OCI-LY1 (cell line): ENCODE measurements at regions not wholly inside any gene's neighbourhood (a gene's known extent, or its start where the extent isn't known, plus 50 kb on each side); places are given as distances from the start of the nearest gene placed in this dataset.

Source experiments
- H2AFZ ChIP-seq: fragments of 200-600 bp; sonication (generic), shearing (Covaris generic); 2 replicates; pipeline ENCODE4 v1.6.0; 2014; ENCODE audit warnings: antibody characterized with exemption, mild to moderate bottlenecking, low read length
- H3F3A ChIP-seq: fragments of 200-600 bp; sonication (generic), shearing (Covaris generic); 2 replicates; pipeline ENCODE4 v1.6.0; 2014; ENCODE audit warnings: mild to moderate bottlenecking, antibody characterized with exemption, low read length, moderate library complexity; ENCODE audit not compliant: insufficient read depth
- H3K27ac ChIP-seq: fragments of 200-600 bp; sonication (generic); 2 replicates; pipeline ENCODE4 v1.5.1; 2014; ENCODE audit warnings: low read length, mixed run types, mild to moderate bottlenecking, low read depth; ENCODE audit not compliant: poor library complexity, severe bottlenecking
- H3K27me3 ChIP-seq: fragments of 200-600 bp; sonication (generic); 2 replicates; pipeline ENCODE4 v1.6.0; 2014; ENCODE audit warnings: antibody characterized with exemption, mild to moderate bottlenecking, low read length, moderate library complexity; ENCODE audit not compliant: insufficient read depth
- H3K36me3 ChIP-seq: fragments of 200-600 bp; sonication (generic); 2 replicates; pipeline ENCODE4 v1.6.1; 2014; ENCODE audit warnings: mild to moderate bottlenecking, antibody characterized with exemption, low read length, moderate library complexity, mixed read lengths; ENCODE audit not compliant: insufficient read depth
- H3K4me1 ChIP-seq: fragments of 200-600 bp; sonication (generic); 2 replicates; pipeline ENCODE4 v1.5.1; 2014; ENCODE audit warnings: mild to moderate bottlenecking, low read length, moderate library complexity; ENCODE audit not compliant: insufficient read depth, severe bottlenecking
- H3K4me2 ChIP-seq: fragments of 200-600 bp; sonication (generic), shearing (Covaris generic); 2 replicates; pipeline ENCODE4 v1.6.1; 2014; ENCODE audit warnings: low read length
- H3K4me3 ChIP-seq: fragments of 200-600 bp; sonication (generic); 2 replicates; pipeline ENCODE4 v1.5.1; 2014; ENCODE audit warnings: low read length, low read depth, mild to moderate bottlenecking, mixed read lengths; ENCODE audit not compliant: poor library complexity, severe bottlenecking
- H3K79me2 ChIP-seq: fragments of 200-600 bp; shearing (Covaris generic); 2 replicates; pipeline ENCODE4 v1.6.1; 2016; ENCODE audit warnings: mixed run types, low read length, mixed read lengths; ENCODE audit not compliant: insufficient read depth
- H3K9ac ChIP-seq: fragments of 200-600 bp; sonication (generic), shearing (Covaris generic); 2 replicates; pipeline ENCODE4 v1.6.1; 2014; ENCODE audit warnings: mild to moderate bottlenecking, low read length, mixed read lengths
- H3K9me2 ChIP-seq: fragments of 200-600 bp; sonication (generic), shearing (Covaris generic); 2 replicates; pipeline ENCODE4 v1.6.1; 2014; ENCODE audit warnings: low read depth, mild to moderate bottlenecking, low read length, mixed read lengths
- H3K9me3 ChIP-seq: fragments of 200-600 bp; shearing (Covaris generic); 2 replicates; pipeline ENCODE4 v1.6.1; 2014; ENCODE audit warnings: low read length, mixed read lengths
- H4K20me1 ChIP-seq: fragments of 200-600 bp; sonication (generic), shearing (Covaris generic); 2 replicates; pipeline ENCODE4 v1.6.0; 2016; ENCODE audit warnings: mild to moderate bottlenecking, low read length; ENCODE audit not compliant: insufficient read depth
- EZH2 ChIP-seq: fragments of 200-600 bp; sonication (generic), shearing (Covaris generic); IDR thresholded peaks from 2 replicates; pipeline ENCODE4 v1.8.0; 2017; ENCODE audit warnings: borderline replicate concordance, mixed run types, mild to moderate bottlenecking, antibody characterized with exemption, low read length, moderate library complexity, mixed read lengths
- TF ChIP-seq, protein P1 (sequence below): fragments of 200-600 bp; sonication (generic), shearing (Covaris generic); IDR thresholded peaks from 2 replicates; pipeline ENCODE4 v1.5.1; 2017; ENCODE audit warnings: mild to moderate bottlenecking, antibody characterized with exemption, low read length, moderate library complexity, mixed read lengths

DNA sequence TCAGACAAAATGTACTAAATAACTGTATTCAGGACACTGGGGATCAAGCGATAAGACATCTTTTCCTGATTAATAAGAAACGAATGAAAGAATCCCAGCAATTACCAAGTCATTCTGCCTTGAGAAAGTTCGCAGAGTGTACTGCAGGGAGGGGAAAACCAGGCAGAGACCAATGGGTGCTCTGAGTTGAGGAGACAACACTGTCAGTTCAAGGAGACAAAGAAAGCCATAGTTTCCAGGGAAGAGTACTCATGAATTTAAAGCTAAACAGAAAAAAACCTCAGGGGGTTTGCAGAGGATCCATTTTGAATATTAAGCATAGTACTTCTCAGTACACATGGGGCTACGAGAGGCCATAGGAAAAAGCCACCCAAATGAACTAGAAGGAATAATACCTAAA is 573.0 kb downstream of the KCTD8 start:
- Histone ChIP-seq H3K4me1 (no peaks in the 10 kb centered on the region), H2AFZ (no peak overlapping the region)
- no peak for TF ChIP-seq EZH2
- TF ChIP-seq, protein P1, sequence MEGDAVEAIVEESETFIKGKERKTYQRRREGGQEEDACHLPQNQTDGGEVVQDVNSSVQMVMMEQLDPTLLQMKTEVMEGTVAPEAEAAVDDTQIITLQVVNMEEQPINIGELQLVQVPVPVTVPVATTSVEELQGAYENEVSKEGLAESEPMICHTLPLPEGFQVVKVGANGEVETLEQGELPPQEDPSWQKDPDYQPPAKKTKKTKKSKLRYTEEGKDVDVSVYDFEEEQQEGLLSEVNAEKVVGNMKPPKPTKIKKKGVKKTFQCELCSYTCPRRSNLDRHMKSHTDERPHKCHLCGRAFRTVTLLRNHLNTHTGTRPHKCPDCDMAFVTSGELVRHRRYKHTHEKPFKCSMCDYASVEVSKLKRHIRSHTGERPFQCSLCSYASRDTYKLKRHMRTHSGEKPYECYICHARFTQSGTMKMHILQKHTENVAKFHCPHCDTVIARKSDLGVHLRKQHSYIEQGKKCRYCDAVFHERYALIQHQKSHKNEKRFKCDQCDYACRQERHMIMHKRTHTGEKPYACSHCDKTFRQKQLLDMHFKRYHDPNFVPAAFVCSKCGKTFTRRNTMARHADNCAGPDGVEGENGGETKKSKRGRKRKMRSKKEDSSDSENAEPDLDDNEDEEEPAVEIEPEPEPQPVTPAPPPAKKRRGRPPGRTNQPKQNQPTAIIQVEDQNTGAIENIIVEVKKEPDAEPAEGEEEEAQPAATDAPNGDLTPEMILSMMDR, result no peak

DNA sequence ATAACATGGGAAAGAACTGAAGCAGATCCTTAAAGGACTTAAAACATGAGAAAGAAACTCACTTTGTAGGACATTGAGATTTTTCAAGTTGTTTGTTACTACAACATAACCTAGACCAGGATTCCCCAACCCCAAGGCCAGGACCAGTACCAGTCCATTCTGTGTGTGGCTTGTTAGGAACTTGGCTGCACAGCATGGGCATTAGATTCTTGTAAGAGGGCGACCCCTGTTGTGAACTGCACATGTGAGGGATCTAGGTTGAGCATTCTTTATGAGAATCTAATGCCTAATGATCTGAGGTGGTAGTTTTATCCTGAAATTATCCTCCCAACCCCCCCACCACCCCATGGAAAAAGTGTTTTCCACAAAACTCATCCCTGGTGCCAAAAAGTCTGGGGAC is 566.1 kb downstream of the KCTD8 start:
- TF ChIP-seq EZH2, result no peak
- TF ChIP-seq, protein P1, result peak; percentile 28; the same call in 1 of the 2 replicates

More for the DNA sequence above, 573.0 kb downstream of the KCTD8 start:
- H3K9me3 ChIP-seq, result no peaks in the 10 kb centered on the region
- no peaks in the 10 kb centered on the region for H3K36me3 ChIP-seq
- H3K9ac ChIP-seq, result no peak overlapping the region
- H3F3A ChIP-seq, result no peaks in the 10 kb centered on the region
- no peak overlapping the region for H3K4me3 ChIP-seq
- no peak overlapping the region for H3K4me2 ChIP-seq
- H3K9me2 ChIP-seq, result no peaks in the 10 kb centered on the region
- no peaks in the 10 kb centered on the region for H4K20me1 ChIP-seq
- H3K27me3 ChIP-seq, result no peaks in the 10 kb centered on the region
- H3K79me2 ChIP-seq, result no peaks in the 10 kb centered on the region
- H3K27ac ChIP-seq, result no peak overlapping the region

DNA sequence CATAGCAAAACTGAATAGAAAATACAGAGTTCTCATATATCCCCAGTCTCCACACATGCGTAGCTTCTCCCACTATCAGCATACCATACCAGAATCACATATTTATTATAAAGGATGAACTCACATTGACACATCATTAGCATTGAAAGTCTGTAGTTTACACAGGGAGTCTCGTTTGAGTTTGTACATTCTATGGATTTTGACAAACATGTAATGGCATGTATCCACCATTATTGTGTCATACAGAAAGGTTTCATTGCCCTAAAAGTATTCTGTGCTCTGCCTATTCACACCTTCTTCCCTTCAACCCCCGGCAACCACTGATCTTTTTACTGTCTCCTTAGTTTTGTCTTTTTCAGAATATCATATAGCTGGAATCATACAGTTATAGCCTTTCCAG is 562.4 kb downstream of the KCTD8 start:
- Histone ChIP-seq H3K79me2 (no peaks in the 10 kb centered on the region), H3K9me3 (no peaks in the 10 kb centered on the region), H3K4me3 (no peak overlapping the region), H3K27me3 (no peaks in the 10 kb centered on the region), H3F3A (no peaks in the 10 kb centered on the region), H4K20me1 (no peaks in the 10 kb centered on the region), H2AFZ (no peak overlapping the region), H3K9ac (no peak overlapping the region), H3K4me1 (no peaks in the 10 kb centered on the region), H3K4me2 (no peak overlapping the region), H3K9me2 (no peaks in the 10 kb centered on the region), H3K36me3 (no peaks in the 10 kb centered on the region), H3K27ac (no peak overlapping the region)
- no peak for TF ChIP-seq EZH2
- TF ChIP-seq, protein P1, result no peak

More for the DNA sequence above, 566.1 kb downstream of the KCTD8 start:
- H3K4me1 ChIP-seq, result no peaks in the 10 kb centered on the region
- H3K9me3 ChIP-seq, result no peaks in the 10 kb centered on the region
- H3K4me2 ChIP-seq, result no peak overlapping the region
- no peaks in the 10 kb centered on the region for H3F3A ChIP-seq
- H3K4me3 ChIP-seq, result no peak overlapping the region
- no peak overlapping the region for H2AFZ ChIP-seq
- no peak overlapping the region for H3K27ac ChIP-seq
- H3K9me2 ChIP-seq, result no peaks in the 10 kb centered on the region
- H3K79me2 ChIP-seq, result no peaks in the 10 kb centered on the region
- no peaks in the 10 kb centered on the region for H3K27me3 ChIP-seq
- no peaks in the 10 kb centered on the region for H3K36me3 ChIP-seq
- H3K9ac ChIP-seq, result no peak overlapping the region
- H4K20me1 ChIP-seq, result no peaks in the 10 kb centered on the region
